WI38 (cell line): ENCODE measurements at regions not wholly inside any gene's neighbourhood (a gene's known extent, or its start where the extent isn't known, plus 50 kb on each side); places are given as distances from the start of the nearest gene placed in this dataset.
"Not testable (repeated sequence)": the region's sequence is repeated elsewhere in the genome, so short reads cannot be mapped to it uniquely, and the experiment has no call there.

Experiments used
- H3K4me3 ChIP-seq: 2 replicates; pipeline ENCODE4 v1.5.1; 2011; ENCODE audit warnings: low read depth, mild to moderate bottlenecking, control low read depth, low read length
- CTCF ChIP-seq: IDR thresholded peaks from 2 replicates; pipeline ENCODE4 v1.5.1; 2012; ENCODE audit warnings: low read depth, mild to moderate bottlenecking, control low read depth, low read length

- TF ChIP-seq CTCF = no peak
- H3K4me3 ChIP-seq = no peak overlapping the region
Observed at GRCh38 chr7:125074141-125074540, 144.5 kb upstream of the POT1 start.

- H3K4me3 ChIP-seq = no peak overlapping the region
- no peak for TF ChIP-seq CTCF
Observed at GRCh38 chr7:125065546-125065945, 135.9 kb upstream of the POT1 start.

GRCh38 chr7:125065001-125065400 lies 135.4 kb upstream of the POT1 start:
- no peak overlapping the region for H3K4me3 ChIP-seq
- TF ChIP-seq CTCF = no peak

GRCh38 chr7:125061776-125062397 lies 132.3 kb upstream of the POT1 start:
- H3K4me3 ChIP-seq = no peak overlapping the region
- no peak for TF ChIP-seq CTCF

- H3K4me3 ChIP-seq = not testable (repeated sequence)
Observed at GRCh38 chr7:125061083-125061745, 131.6 kb upstream of the POT1 start.

- no peak overlapping the region for H3K4me3 ChIP-seq
- TF ChIP-seq CTCF = peak; percentile 3; the same call in 1 of the 2 replicates
Observed at GRCh38 chr7:125059861-125060456, 130.3 kb upstream of the POT1 start.

GRCh38 chr7:125057963-125058362 lies 128.3 kb upstream of the POT1 start:
- H3K4me3 ChIP-seq = no peak overlapping the region
- TF ChIP-seq CTCF = no peak
